WERI-Rb-1 (cell line): ENCODE measurements at regions not wholly inside any gene's neighbourhood (a gene's known extent, or its start where the extent isn't known, plus 50 kb on each side); places are given as distances from the start of the nearest gene placed in this dataset.

ENCODE experiments used
- DNase-seq: peaks from one replicate; pipeline ENCODE4 v3.0.0-alpha.2; 2020
- H3K27ac ChIP-seq: fragments of 250-450 bp; sonication (Bioruptor Pico); 2 replicates; pipeline ENCODE4 v1.5.1; 2020; ENCODE audit warnings: mild to moderate bottlenecking, moderate library complexity
- H3K27me3 ChIP-seq: fragments of 250-450 bp; sonication (Bioruptor Pico); 2 replicates; pipeline ENCODE4 v1.5.1; 2021; ENCODE audit warnings: mild to moderate bottlenecking, low read depth, moderate library complexity; ENCODE audit not compliant: insufficient read depth, severe bottlenecking
- H3K36me3 ChIP-seq: fragments of 250-450 bp; sonication (Bioruptor Pico); 2 replicates; pipeline ENCODE4 v1.5.1; 2020; ENCODE audit warnings: mild to moderate bottlenecking, moderate library complexity
- H3K4me3 ChIP-seq: 2 replicates; pipeline ENCODE4 v1.5.1; 2011; ENCODE audit warnings: low read depth, mild to moderate bottlenecking, control low read depth, low read length
- H3K9me3 ChIP-seq: fragments of 250-450 bp; sonication (Bioruptor Pico); 2 replicates; pipeline ENCODE4 v1.5.1; 2021; ENCODE audit warnings: mild to moderate bottlenecking, moderate library complexity; ENCODE audit not compliant: severe bottlenecking
- CTCF ChIP-seq: IDR thresholded peaks from 2 replicates; pipeline ENCODE4 v1.5.1; 2011; ENCODE audit warnings: low read depth, mild to moderate bottlenecking, control low read depth, inconsistent platforms, low read length

DNA sequence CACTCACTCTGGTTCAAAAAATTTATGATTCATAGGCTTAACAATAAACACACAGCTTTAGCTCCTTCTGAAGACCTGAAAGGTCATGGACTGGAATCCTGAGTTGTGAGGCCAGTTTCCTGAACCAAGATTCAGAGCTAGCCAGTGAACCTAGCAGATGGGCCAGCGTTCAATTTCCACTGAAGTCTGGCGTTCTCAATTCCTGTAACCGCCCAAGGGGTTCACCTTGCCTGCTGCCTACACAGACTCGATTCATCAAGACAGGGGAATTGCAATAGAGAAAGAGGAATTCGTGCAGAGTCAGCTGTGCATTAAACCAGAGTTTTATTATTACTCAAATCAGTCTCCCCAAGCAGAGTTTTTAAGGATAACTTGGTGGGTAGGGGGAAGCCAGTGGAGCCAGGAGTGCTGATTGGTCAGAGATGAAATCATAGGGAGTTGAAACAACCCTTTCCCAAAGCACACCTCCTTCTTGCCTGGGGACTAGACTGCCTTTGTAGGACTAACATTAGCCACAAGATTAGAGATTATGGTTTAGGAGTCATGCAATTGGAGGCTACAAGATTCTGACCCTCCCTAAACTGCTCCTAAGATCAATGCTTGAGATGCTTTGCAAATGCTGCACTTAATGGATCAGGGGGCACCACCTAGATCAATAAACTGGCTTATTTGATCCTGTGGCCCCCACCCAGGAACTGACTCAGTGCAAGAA, 117.5 kb upstream of the SHB start:
- H3K27me3 ChIP-seq = no peaks in the 10 kb centered on the region
- no peak overlapping the region for H3K4me3 ChIP-seq
- H3K27ac ChIP-seq = 0 out of 2 replicates have a peak overlapping the region, but pooled peaks have one; percentile 19
- TF ChIP-seq CTCF = no peak
- H3K9me3 ChIP-seq = no peaks in the 10 kb centered on the region
- no peaks in the 10 kb centered on the region for H3K36me3 ChIP-seq
- no peak for DNase-seq

DNA sequence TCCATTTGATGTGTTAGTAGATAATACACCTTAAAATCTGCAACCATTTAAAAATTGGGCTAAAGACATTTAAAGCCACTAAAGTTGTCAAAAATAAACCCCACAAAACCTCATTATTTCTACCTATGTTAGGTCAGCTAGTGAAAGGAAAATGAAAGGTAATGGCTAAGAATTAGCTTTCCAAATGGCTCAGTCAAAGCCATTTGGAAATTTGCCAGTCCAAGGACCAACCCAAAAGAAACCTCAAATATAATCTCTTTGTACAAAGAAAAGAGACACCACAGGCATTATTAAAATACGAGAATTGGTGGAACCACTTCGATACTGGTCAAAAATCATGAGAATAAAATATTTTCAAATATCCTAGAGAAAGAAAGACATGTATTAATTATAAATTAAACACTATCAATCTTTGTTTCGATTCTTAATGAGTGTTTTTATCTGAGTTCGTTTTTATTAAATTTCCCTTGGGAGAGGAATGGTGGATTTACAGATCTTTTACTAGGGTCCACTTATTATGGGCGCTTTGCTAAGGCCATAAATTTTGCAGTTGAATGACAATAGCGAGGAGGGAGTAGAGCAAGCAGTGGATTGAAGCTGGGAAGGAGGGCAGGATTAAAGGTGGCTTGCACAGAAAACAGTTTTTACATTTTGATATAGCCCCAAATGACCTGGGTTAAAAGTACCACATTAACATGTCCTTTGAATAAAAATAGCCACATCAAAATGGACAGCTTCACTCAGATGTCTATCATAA, 116.8 kb upstream of the SHB start:
- Histone ChIP-seq H3K27ac (no peak overlapping the region), H3K9me3 (no peaks in the 10 kb centered on the region), H3K4me3 (no peak overlapping the region), H3K27me3 (no peaks in the 10 kb centered on the region), H3K36me3 (no peaks in the 10 kb centered on the region)
- no peak for TF ChIP-seq CTCF
- no peak for DNase-seq

DNA sequence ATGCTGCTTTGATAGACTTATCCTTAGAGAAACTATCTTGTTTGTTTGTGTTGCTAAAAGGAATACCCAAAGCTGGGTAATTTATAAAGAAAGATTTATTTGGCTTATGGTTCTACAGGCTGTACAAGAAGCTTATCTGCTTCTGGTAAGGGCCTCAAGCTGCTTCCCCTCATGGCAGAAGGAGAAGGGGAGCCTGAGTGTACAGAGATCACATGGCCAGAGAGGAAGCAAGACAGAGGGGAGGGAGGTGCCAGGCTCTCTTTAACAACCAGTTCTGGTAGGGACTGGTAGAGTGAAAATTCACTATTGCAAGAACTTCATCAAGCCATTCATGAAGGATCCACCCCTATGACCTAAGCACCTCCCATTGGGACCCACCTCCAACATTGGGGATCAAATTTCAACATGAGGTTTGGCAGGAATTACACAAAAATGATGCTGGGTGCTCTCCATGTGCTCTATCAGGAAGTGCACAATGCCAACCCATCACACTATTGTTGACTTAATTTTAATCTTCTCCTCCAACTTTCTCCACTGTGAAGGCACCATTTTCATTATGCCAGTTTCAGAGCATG, 115.1 kb upstream of the SHB start:
- no peak for DNase-seq
- TF ChIP-seq CTCF = no peak

DNA sequence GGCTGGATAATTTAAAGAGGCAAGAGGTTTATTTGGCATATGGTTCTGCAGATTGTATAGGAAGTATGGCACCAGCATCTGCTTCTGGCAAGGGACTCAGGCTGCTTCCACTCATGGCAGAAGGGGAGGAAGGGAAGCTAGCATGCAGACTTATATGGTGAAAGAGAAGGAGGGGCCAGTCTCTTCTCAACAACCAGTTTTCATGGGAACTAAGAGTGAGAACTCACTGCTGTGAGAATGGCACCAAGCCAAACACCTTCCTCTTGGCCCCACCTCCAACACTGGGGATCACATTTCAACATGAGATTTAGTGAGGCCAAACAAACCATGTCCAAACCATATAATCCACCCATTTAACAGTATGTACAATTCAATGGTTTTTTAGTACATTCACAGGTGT, 113.3 kb upstream of the SHB start:
- TF ChIP-seq CTCF = no peak
- H3K27ac ChIP-seq = no peak overlapping the region
- H3K4me3 ChIP-seq = no peak overlapping the region
- no peaks in the 10 kb centered on the region for H3K27me3 ChIP-seq
- DNase-seq = no peak
- no peaks in the 10 kb centered on the region for H3K36me3 ChIP-seq
- H3K9me3 ChIP-seq = no peaks in the 10 kb centered on the region

More for the DNA sequence above, 115.1 kb upstream of the SHB start:
- H3K9me3 ChIP-seq = no peaks in the 10 kb centered on the region
- no peak overlapping the region for H3K27ac ChIP-seq
- H3K27me3 ChIP-seq = no peaks in the 10 kb centered on the region
- H3K4me3 ChIP-seq = no peak overlapping the region
- H3K36me3 ChIP-seq = no peaks in the 10 kb centered on the region

- H3K27ac ChIP-seq = no peak overlapping the region
- DNase-seq = no peak
- H3K36me3 ChIP-seq = no peaks in the 10 kb centered on the region
- no peak for TF ChIP-seq CTCF
- H3K27me3 ChIP-seq = no peaks in the 10 kb centered on the region
- no peaks in the 10 kb centered on the region for H3K9me3 ChIP-seq
- H3K4me3 ChIP-seq = no peak overlapping the region
Measured at GRCh38 chr9:38181866-38182265, 112.8 kb upstream of the SHB start.
